ENCODE measurements at regions not wholly inside any gene's neighbourhood (a gene's known extent, or its start where the extent isn't known, plus 50 kb on each side); places are given as distances from the start of the nearest gene placed in this dataset.

GRCh38 chrX:138534410-138534809 lies 177.1 kb downstream of the FGF13 start:
- DNase-seq (ENCODE audit: low read depth), result no peak

GRCh38 chrX:138519296-138519695 lies 192.2 kb downstream of the FGF13 start:
- DNase-seq (ENCODE audit: low read depth), result peak; percentile 72

- peak; percentile 3 for DNase-seq (ENCODE audit: low read depth)
Observed at GRCh38 chrX:138504273-138504672, 207.2 kb downstream of the FGF13 start.

- peak; percentile 3 for DNase-seq (ENCODE audit: low read depth)
Observed at GRCh38 chrX:138492371-138492770, 219.1 kb downstream of the FGF13 start.

GRCh38 chrX:138487866-138488265 lies 223.7 kb downstream of the FGF13 start:
- no peak for DNase-seq (ENCODE audit: low read depth)

- no peak for DNase-seq (ENCODE audit: low read depth)
Observed at GRCh38 chrX:138485767-138486166, 225.8 kb downstream of the FGF13 start.

GRCh38 chrX:138485224-138485623 lies 226.3 kb downstream of the FGF13 start:
- no peak for DNase-seq (ENCODE audit: low read depth)

- DNase-seq (ENCODE audit: low read depth), result no peak
Observed at GRCh38 chrX:138484451-138484850, 227.1 kb downstream of the FGF13 start.

GRCh38 chrX:138481649-138482048 lies 229.9 kb downstream of the FGF13 start:
- DNase-seq (ENCODE audit: low read depth), result no peak

- no peak for DNase-seq (ENCODE audit: low read depth)
Observed at GRCh38 chrX:138463476-138463875, 248.0 kb downstream of the FGF13 start.
